Esophagus squamous epithelium (tissue), 5 donors: ENCODE measurements at regions not wholly inside any gene's neighbourhood (a gene's known extent, or its start where the extent isn't known, plus 50 kb on each side); places are given as distances from the start of the nearest gene placed in this dataset.
"Not testable (repeated sequence)": the region's sequence is repeated elsewhere in the genome, so short reads cannot be mapped to it uniquely, and the experiment has no call there.

Experiments used
- DNase-seq: peaks from one replicate; lab custom pipeline; 2025; lab: John Stamatoyannopoulos, UW
- H3K27ac ChIP-seq, 4 donors: fragments of 200-600 bp; sonication (generic); one replicate each; pipeline ENCODE4 v1.5.1; 2016 to 2019; ENCODE audit warnings: mild to moderate bottlenecking in 1 of 4
- H3K27me3 ChIP-seq, 4 donors: fragments of 200-600 bp; sonication (generic); 1 replicate in 3 of 4; 2 replicates in 1 of 4; pipeline versions ENCODE4 v1.5.1 to v1.6.0; 2017 to 2021; ENCODE audit warnings: antibody characterized with exemption in 1 of 4
- H3K36me3 ChIP-seq, 3 donors: fragments of 200-600 bp; sonication (generic); one replicate each; pipeline ENCODE4 v1.5.1; 2016 to 2019
- H3K4me1 ChIP-seq, 3 donors: fragments of 200-600 bp; sonication (generic); one replicate each; pipeline ENCODE4 v1.5.1; 2017 to 2019
- H3K4me3 ChIP-seq, 4 donors: fragments of 200-600 bp; sonication (generic); 1 replicate in 3 of 4; 2 replicates in 1 of 4; pipeline ENCODE4 v1.5.1; 2016 to 2019; ENCODE audit warnings: mild to moderate bottlenecking in 2 of 4, moderate library complexity in 1 of 4
- H3K9me3 ChIP-seq, 3 donors: fragments of 200-600 bp; sonication (generic); one replicate each; pipeline ENCODE4 v1.5.1; 2016 to 2019
- POLR2A ChIP-seq, 4 donors: fragments of 450-650 bp; IDR thresholded peaks; one replicate each; pipeline ENCODE4 v1.6.1; 2017; ENCODE audit warnings: antibody characterized with exemption in 4 of 4, mild to moderate bottlenecking in 4 of 4, moderate library complexity in 3 of 4
- WGBS, 2 donors: methylation state at CpG; one replicate each; pipeline ENCODE4 v1.1.5; 2018; 5-methylcytosine and 5-hydroxymethylcytosine counted together
- intact Hi-C: fragments of 100-400 bp; cut with DNase I; formaldehyde crosslinking; loops from one replicate; pipeline ENCODE4 v1.15.0; 2022
- TF ChIP-seq, protein P1 (sequence below), 6 experiments: fragments of 450-650 bp in 4 of 6; fragments of 200-600 bp in 2 of 6; sonication (generic) in 2 of 6; IDR thresholded peaks; one replicate each; pipeline ENCODE4 v1.5.1; 2016 to 2019; ENCODE audit warnings: antibody characterized with exemption in 6 of 6, mild to moderate bottlenecking in 4 of 6, moderate library complexity in 4 of 6
- donor health status: DM: yes; HTN: yes; CAD: no.

DNA sequence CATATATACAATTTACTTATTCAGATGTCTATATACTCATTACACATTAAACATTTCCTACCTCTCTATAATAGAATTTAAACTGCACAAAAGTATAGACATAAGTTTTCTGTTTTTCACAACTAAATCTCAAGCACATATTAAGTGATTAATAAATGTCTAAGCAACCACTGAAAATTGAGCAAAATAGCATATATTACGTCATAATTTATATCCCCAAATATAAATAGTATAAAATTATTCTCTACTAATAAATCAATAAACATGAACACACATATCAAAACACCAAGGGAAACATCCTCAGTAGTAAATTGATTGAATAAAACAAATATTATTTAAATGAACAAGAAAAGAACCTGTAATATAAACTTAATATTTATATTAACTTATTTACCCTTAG is 865.1 kb downstream of the CDH18 start:
- Histone ChIP-seq H3K27ac (no peak overlapping the region), H3K4me1 (no peaks in the 10 kb centered on the region), H3K4me3 (no peak overlapping the region), H3K27me3 (no peaks in the 10 kb centered on the region), H3K9me3 (no peaks in the 10 kb centered on the region), H3K36me3 (no peaks in the 10 kb centered on the region)
- DNase-seq, result no peak
- WGBS, 2 donors, result 63 to 79% methylated on average over 1 of the region's 1 CpG
- no peak for TF ChIP-seq POLR2A (IDR thresholded peaks at IDR 0.05)
- TF ChIP-seq, protein P1, sequence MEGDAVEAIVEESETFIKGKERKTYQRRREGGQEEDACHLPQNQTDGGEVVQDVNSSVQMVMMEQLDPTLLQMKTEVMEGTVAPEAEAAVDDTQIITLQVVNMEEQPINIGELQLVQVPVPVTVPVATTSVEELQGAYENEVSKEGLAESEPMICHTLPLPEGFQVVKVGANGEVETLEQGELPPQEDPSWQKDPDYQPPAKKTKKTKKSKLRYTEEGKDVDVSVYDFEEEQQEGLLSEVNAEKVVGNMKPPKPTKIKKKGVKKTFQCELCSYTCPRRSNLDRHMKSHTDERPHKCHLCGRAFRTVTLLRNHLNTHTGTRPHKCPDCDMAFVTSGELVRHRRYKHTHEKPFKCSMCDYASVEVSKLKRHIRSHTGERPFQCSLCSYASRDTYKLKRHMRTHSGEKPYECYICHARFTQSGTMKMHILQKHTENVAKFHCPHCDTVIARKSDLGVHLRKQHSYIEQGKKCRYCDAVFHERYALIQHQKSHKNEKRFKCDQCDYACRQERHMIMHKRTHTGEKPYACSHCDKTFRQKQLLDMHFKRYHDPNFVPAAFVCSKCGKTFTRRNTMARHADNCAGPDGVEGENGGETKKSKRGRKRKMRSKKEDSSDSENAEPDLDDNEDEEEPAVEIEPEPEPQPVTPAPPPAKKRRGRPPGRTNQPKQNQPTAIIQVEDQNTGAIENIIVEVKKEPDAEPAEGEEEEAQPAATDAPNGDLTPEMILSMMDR (IDR thresholded peaks at IDR 0.05), result no peak
- intact Hi-C loops, result no loop called here

DNA sequence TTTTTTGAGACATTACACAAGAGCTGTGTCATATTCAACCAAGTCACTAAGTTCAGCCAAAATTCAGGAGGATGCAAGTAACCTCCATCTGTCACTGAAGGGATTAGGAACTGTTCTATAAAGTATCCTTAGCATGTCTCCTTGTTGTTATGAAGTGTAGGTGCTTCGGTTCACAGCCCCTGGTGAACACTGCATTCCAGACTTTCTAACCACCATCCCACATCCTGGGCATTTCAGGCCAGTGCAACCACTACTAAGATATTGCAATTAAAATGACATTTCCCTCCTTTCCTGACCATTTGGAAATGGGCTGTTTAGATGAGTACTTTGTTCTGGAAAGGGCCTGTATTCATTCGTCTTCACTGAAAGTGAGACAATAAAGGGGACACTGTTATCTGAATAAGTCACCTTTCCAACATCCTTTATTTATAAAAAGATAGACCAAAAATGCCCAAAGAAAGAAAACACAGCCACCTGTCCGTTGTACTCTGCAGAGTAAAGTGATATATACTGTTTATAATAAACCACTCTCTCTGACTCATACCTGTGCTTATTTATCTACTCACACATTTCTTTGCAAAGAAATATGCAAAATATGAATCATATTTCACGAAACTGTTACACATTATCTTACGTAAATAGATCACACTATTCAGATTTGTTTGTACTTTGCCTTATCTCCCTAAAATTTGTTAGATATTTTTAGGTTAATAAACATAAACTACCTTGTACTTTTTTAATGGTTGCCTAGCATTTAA is 861.9 kb downstream of the CDH18 start:
- WGBS, 2 donors, result 40 to 43% methylated on average over 5 of the region's 5 CpGs
- no peak for DNase-seq

DNA sequence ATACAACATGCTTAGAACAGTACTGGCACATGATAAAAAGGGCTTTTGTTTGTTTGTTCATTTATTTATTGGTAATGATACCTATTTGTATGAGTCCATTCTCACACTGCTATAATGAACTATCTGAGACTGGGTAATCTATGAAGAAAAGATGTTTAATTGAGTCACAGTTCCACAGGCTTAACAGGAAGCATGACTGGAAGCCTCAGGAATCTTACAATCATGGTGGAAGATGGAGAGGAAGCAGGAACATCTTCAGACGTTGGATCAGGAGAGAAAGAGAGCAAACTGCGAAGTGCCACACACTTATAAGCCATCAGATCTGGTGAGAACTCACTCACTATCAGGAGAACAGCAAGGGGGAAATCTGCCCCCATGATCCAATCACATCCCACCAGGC is 847.7 kb downstream of the CDH18 start:
- intact Hi-C loops, result no loop called here
- H3K36me3 ChIP-seq, result no peaks in the 10 kb centered on the region
- WGBS, 2 donors, result 46 to 62% methylated on average over 2 of the region's 2 CpGs
- no peak overlapping the region for H3K4me3 ChIP-seq
- no peak overlapping the region for H3K27ac ChIP-seq
- H3K4me1 ChIP-seq, result no peaks in the 10 kb centered on the region
- no peak for DNase-seq
- no peaks in the 10 kb centered on the region for H3K9me3 ChIP-seq
- H3K27me3 ChIP-seq, result no peaks in the 10 kb centered on the region
- TF ChIP-seq, protein P1 (IDR thresholded peaks at IDR 0.05), result no peak
- no peak for TF ChIP-seq POLR2A (IDR thresholded peaks at IDR 0.05)

More for the DNA sequence above, 861.9 kb downstream of the CDH18 start:
- H3K4me3 ChIP-seq, result no peak overlapping the region
- H3K4me1 ChIP-seq, result no peaks in the 10 kb centered on the region
- TF ChIP-seq POLR2A (IDR thresholded peaks at IDR 0.05), result no peak
- TF ChIP-seq, protein P1 (IDR thresholded peaks at IDR 0.05), result no peak
- no peaks in the 10 kb centered on the region for H3K36me3 ChIP-seq
- no peaks in the 10 kb centered on the region for H3K27me3 ChIP-seq
- no peaks in the 10 kb centered on the region for H3K9me3 ChIP-seq
- no peak overlapping the region for H3K27ac ChIP-seq
- intact Hi-C loops, result no loop called here

DNA sequence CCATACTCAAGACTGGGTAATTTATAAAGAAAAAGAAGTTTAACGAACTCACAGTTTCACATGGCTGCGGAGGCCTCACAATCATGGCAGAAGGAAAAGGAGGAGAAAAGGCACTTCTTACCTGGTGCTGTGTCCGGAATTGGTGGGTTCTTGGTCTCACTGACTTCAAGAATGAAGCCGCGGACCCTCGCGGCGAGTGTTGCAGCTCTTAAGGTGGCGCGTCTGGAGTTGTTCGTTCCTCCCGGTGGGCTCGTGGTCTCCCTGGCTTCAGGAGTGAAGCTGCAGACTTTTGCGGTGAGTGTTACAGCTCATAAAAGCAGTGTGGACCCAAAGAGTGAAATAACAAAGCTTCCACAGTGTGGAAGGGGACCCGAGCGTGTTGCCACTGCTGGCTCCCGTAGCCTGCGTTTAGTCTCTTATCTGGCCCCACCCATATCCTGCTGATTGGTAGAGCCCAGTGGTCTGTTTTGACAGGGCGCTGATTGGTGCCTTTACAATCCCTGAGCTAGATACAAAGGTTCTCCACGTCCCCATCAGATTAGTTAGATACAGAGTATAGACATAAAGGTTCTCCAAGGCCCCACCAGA is 846.0 kb downstream of the CDH18 start:
- H3K4me1 ChIP-seq, H3K36me3 ChIP-seq, H3K9me3 ChIP-seq, DNase-seq, H3K4me3 ChIP-seq, H3K27ac ChIP-seq, intact Hi-C loops, H3K27me3 ChIP-seq: not testable (repeated sequence)
- 89 to 90% methylated on average over 13 to 19 of the region's 20 CpGs for WGBS, 2 donors

DNA sequence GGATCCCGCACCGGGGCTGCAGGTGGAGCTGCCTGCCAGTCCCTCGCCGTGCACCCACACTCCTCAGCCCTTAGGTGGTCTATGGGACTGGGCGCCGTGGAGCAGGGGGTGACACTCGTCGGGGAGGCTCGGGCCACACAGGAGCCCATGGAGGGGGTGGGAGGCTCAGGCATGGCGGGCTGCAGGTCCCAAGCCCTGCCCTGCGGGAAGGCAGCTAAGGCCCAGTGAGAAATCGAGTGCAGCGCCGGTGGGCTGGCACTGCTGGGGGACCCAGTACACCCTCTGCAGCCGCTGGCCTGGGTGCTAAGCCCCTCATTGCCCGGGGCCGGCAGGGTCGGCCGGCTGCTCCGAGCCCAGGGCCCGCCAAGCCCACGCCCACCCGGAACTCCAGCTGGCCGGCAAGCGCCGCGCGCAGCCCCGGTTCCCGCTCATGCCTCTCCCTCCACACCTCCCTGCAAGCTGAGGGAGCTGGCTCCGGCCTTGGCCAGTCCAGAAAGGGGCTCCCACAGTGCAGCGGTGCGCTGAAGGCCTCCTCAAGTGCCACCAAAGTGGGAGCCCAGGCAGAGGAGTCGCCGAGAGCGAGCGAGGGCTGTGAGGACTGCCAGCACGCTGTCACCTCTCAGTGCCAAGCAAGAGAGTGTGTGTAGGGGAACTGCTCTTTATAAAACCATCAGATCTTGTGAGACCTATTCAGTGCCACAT is 845.1 kb downstream of the CDH18 start:
- DNase-seq, H3K4me1 ChIP-seq, intact Hi-C loops, H3K27me3 ChIP-seq, H3K27ac ChIP-seq, H3K36me3 ChIP-seq, H3K4me3 ChIP-seq, H3K9me3 ChIP-seq: not testable (repeated sequence)
- 100% methylated on average over 3 of the region's 38 CpGs; no CpG with 5 or more reads in 1 of the 2 donors for WGBS, 2 donors

DNA sequence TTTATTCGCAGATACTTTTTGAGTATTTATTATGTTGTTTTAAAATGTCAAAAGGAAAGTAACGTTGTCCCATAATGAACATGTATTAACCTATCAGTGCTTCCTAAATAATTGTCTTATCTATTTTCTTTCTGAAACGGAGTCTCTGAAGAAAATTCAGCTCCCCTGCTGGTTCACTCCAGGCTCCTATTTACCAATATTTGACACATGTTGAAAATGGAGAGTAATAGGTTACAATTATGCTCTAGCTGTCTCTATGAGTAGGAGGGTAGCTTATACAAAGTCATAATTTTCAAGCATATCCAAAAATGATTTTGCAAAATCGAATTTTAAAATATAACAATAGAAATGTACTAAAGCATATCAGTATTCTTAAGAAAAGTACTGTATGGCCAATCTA is 844.1 kb downstream of the CDH18 start:
- Histone ChIP-seq H3K4me3 (no peak overlapping the region), H3K4me1 (no peaks in the 10 kb centered on the region), H3K9me3 (no peaks in the 10 kb centered on the region), H3K36me3 (no peaks in the 10 kb centered on the region), H3K27ac (no peak overlapping the region), H3K27me3 (no peaks in the 10 kb centered on the region)
- intact Hi-C loops, result no loop called here
- DNase-seq, result no peak
- TF ChIP-seq POLR2A (IDR thresholded peaks at IDR 0.05), result no peak
- TF ChIP-seq, protein P1 (IDR thresholded peaks at IDR 0.05), result no peak
- WGBS, 2 donors, result 44 to 55% methylated on average over 4 of the region's 4 CpGs
